Activated naive CD4-positive, alpha-beta T cell treated with anti-CD3 and anti-CD28 coated beads for 36 hours (primary cell): ENCODE measurements at regions not wholly inside any gene's neighbourhood (a gene's known extent, or its start where the extent isn't known, plus 50 kb on each side); places are given as distances from the start of the nearest gene placed in this dataset.

Experiments used
- CTCF ChIA-PET: fragments of 350-600 bp; sonication (Branson Sonifier 250); formaldehyde crosslinking; loops from one replicate; lab custom pipeline; 2021; ENCODE audit warnings: antibody characterized with exemption; lab: Charles Lee
- DNase-seq: peaks from one replicate; pipeline ENCODE4 v3.0.0-alpha.2; 2020
- H3K27ac Mint-ChIP-seq: one replicate; pipeline ENCODE4 v1.8.0; 2021; ENCODE audit warnings: mild to moderate bottlenecking, mixed read lengths
- H3K27me3 Mint-ChIP-seq: one replicate; pipeline ENCODE4 v1.8.0; 2021; ENCODE audit warnings: low read depth, mixed read lengths
- H3K36me3 Mint-ChIP-seq: one replicate; pipeline ENCODE4 v1.8.0; 2021; ENCODE audit warnings: low read depth, mixed read lengths
- H3K4me1 Mint-ChIP-seq: one replicate; pipeline ENCODE4 v1.8.0; 2021; ENCODE audit warnings: low read depth, mixed read lengths
- H3K4me3 Mint-ChIP-seq: one replicate; pipeline ENCODE4 v1.8.0; 2021; ENCODE audit warnings: mild to moderate bottlenecking, moderate library complexity, mixed read lengths
- H3K9me3 Mint-ChIP-seq: one replicate; pipeline ENCODE4 v1.8.0; 2021; ENCODE audit warnings: mixed read lengths
- intact Hi-C: fragments of 100-400 bp; cut with micrococcal nuclease; formaldehyde crosslinking; loops from one replicate; pipeline ENCODE4 v1.15.1; 2023

- H3K4me1 Mint-ChIP-seq = no peaks in the 10 kb centered on the region
- CTCF ChIA-PET = no interaction called here
- intact Hi-C loops = no loop called here
- no peaks in the 10 kb centered on the region for H3K36me3 Mint-ChIP-seq
- DNase-seq = no peak
- peaks cover 2% of the 10 kb centered on the region for H3K9me3 Mint-ChIP-seq
- H3K4me3 Mint-ChIP-seq = no peak overlapping the region
- no peak overlapping the region for H3K27ac Mint-ChIP-seq
- no peaks in the 10 kb centered on the region for H3K27me3 Mint-ChIP-seq
Measured at GRCh38 chr16:9545522-9546437, 454.3 kb downstream of the HAPSTR1 start.

GRCh38 chr16:9546438-9546786 is 455.0 kb downstream of the HAPSTR1 start:
- DNase-seq = no peak
- Mint-ChIP-seq H3K9me3 (peaks cover 4% of the 10 kb centered on the region), H3K4me3 (no peak overlapping the region), H3K27me3 (no peaks in the 10 kb centered on the region), H3K36me3 (no peaks in the 10 kb centered on the region), H3K27ac (no peak overlapping the region), H3K4me1 (no peaks in the 10 kb centered on the region)
- CTCF ChIA-PET = no interaction called here
- intact Hi-C loops = no loop called here

GRCh38 chr16:9549487-9549886 is 458.0 kb downstream of the HAPSTR1 start:
- intact Hi-C loops = no loop called here
- no peak overlapping the region for H3K4me3 Mint-ChIP-seq
- no peaks in the 10 kb centered on the region for H3K4me1 Mint-ChIP-seq
- no peak overlapping the region for H3K27ac Mint-ChIP-seq
- CTCF ChIA-PET = no interaction called here
- DNase-seq = no peak
- H3K9me3 Mint-ChIP-seq = peaks cover 14% of the 10 kb centered on the region
- no peaks in the 10 kb centered on the region for H3K36me3 Mint-ChIP-seq
- H3K27me3 Mint-ChIP-seq = no peaks in the 10 kb centered on the region

GRCh38 chr16:9555051-9555450 is 463.6 kb downstream of the HAPSTR1 start:
- Mint-ChIP-seq H3K27ac (no peak overlapping the region), H3K4me3 (no peak overlapping the region), H3K9me3 (peaks cover 12% of the 10 kb centered on the region), H3K4me1 (no peaks in the 10 kb centered on the region), H3K27me3 (no peaks in the 10 kb centered on the region), H3K36me3 (no peaks in the 10 kb centered on the region)
- DNase-seq = no peak
- intact Hi-C loops = no loop called here
- CTCF ChIA-PET = no interaction called here

- no peak for DNase-seq
- no peak overlapping the region for H3K4me3 Mint-ChIP-seq
- H3K9me3 Mint-ChIP-seq = peaks cover 4% of the 10 kb centered on the region
- CTCF ChIA-PET = no interaction called here
- no peaks in the 10 kb centered on the region for H3K4me1 Mint-ChIP-seq
- intact Hi-C loops = no loop called here
- no peaks in the 10 kb centered on the region for H3K27me3 Mint-ChIP-seq
- no peak overlapping the region for H3K27ac Mint-ChIP-seq
- no peaks in the 10 kb centered on the region for H3K36me3 Mint-ChIP-seq
Measured at GRCh38 chr16:9556949-9557665, 465.7 kb downstream of the HAPSTR1 start.

- Mint-ChIP-seq H3K4me1 (no peaks in the 10 kb centered on the region), H3K4me3 (no peak overlapping the region), H3K36me3 (no peaks in the 10 kb centered on the region), H3K9me3 (peaks cover 4% of the 10 kb centered on the region), H3K27ac (no peak overlapping the region), H3K27me3 (no peaks in the 10 kb centered on the region)
- DNase-seq = no peak
- intact Hi-C loops = no loop called here
- CTCF ChIA-PET = no interaction called here
Measured at GRCh38 chr16:9557713-9558112, 466.3 kb downstream of the HAPSTR1 start.

- Mint-ChIP-seq H3K4me1 (no peaks in the 10 kb centered on the region), H3K27ac (no peak overlapping the region), H3K36me3 (no peaks in the 10 kb centered on the region), H3K9me3 (peaks cover 2% of the 10 kb centered on the region), H3K27me3 (no peaks in the 10 kb centered on the region), H3K4me3 (no peak overlapping the region)
- CTCF ChIA-PET = no interaction called here
- DNase-seq = no peak
- intact Hi-C loops = no loop called here
Measured at GRCh38 chr16:9566099-9566498, 474.7 kb downstream of the HAPSTR1 start.

GRCh38 chr16:9567666-9568065 is 476.2 kb downstream of the HAPSTR1 start:
- intact Hi-C loops = no loop called here
- DNase-seq = peak; percentile 4
- no peaks in the 10 kb centered on the region for H3K27me3 Mint-ChIP-seq
- H3K9me3 Mint-ChIP-seq = peaks cover 2% of the 10 kb centered on the region
- no peak overlapping the region for H3K4me3 Mint-ChIP-seq
- no peak overlapping the region for H3K27ac Mint-ChIP-seq
- no peaks in the 10 kb centered on the region for H3K36me3 Mint-ChIP-seq
- CTCF ChIA-PET = interaction anchor here (0.6 kb wide), 1 partner anchor 684 kb away, joined by 4 read pairs; no protein-coding TSS in a partner anchor
- no peaks in the 10 kb centered on the region for H3K4me1 Mint-ChIP-seq

- Mint-ChIP-seq H3K4me3 (no peak overlapping the region), H3K9me3 (peaks cover 2% of the 10 kb centered on the region), H3K27ac (no peak overlapping the region), H3K27me3 (no peaks in the 10 kb centered on the region), H3K4me1 (no peaks in the 10 kb centered on the region), H3K36me3 (no peaks in the 10 kb centered on the region)
- intact Hi-C loops = no loop called here
- no peak for DNase-seq
- CTCF ChIA-PET = interaction anchor here (0.6 kb wide), 1 partner anchor 683 kb away, joined by 4 read pairs; no protein-coding TSS in a partner anchor
Measured at GRCh38 chr16:9568261-9568660, 476.8 kb downstream of the HAPSTR1 start.

- no peaks in the 10 kb centered on the region for H3K27me3 Mint-ChIP-seq
- no peak overlapping the region for H3K4me3 Mint-ChIP-seq
- DNase-seq = no peak
- intact Hi-C loops = no loop called here
- H3K27ac Mint-ChIP-seq = no peak overlapping the region
- H3K36me3 Mint-ChIP-seq = no peaks in the 10 kb centered on the region
- peaks cover 2% of the 10 kb centered on the region for H3K9me3 Mint-ChIP-seq
- H3K4me1 Mint-ChIP-seq = no peaks in the 10 kb centered on the region
- CTCF ChIA-PET = no interaction called here
Measured at GRCh38 chr16:9570521-9570920, 479.1 kb downstream of the HAPSTR1 start.

GRCh38 chr16:9578459-9578858 is 487.0 kb downstream of the HAPSTR1 start:
- CTCF ChIA-PET = no interaction called here
- H3K27me3 Mint-ChIP-seq = no peaks in the 10 kb centered on the region
- H3K4me3 Mint-ChIP-seq = no peak overlapping the region
- no peak for DNase-seq
- no peaks in the 10 kb centered on the region for H3K4me1 Mint-ChIP-seq
- intact Hi-C loops = no loop called here
- no peak overlapping the region for H3K27ac Mint-ChIP-seq
- no peaks in the 10 kb centered on the region for H3K36me3 Mint-ChIP-seq
- peaks cover 2% of the 10 kb centered on the region for H3K9me3 Mint-ChIP-seq

GRCh38 chr16:9580025-9580424 is 488.6 kb downstream of the HAPSTR1 start:
- H3K36me3 Mint-ChIP-seq = no peaks in the 10 kb centered on the region
- H3K9me3 Mint-ChIP-seq = peaks cover 2% of the 10 kb centered on the region
- H3K27ac Mint-ChIP-seq = no peak overlapping the region
- no peaks in the 10 kb centered on the region for H3K4me1 Mint-ChIP-seq
- H3K27me3 Mint-ChIP-seq = no peaks in the 10 kb centered on the region
- no peak for DNase-seq
- CTCF ChIA-PET = no interaction called here
- H3K4me3 Mint-ChIP-seq = no peak overlapping the region
- intact Hi-C loops = no loop called here

- CTCF ChIA-PET = interaction anchor here (0.6 kb wide), 1 partner anchor 109 kb away, joined by 3 read pairs; no protein-coding TSS in a partner anchor
- no peaks in the 10 kb centered on the region for H3K36me3 Mint-ChIP-seq
- H3K4me3 Mint-ChIP-seq = no peak overlapping the region
- H3K27me3 Mint-ChIP-seq = no peaks in the 10 kb centered on the region
- no peaks in the 10 kb centered on the region for H3K9me3 Mint-ChIP-seq
- no peak overlapping the region for H3K27ac Mint-ChIP-seq
- intact Hi-C loops = no loop called here
- no peak for DNase-seq
- no peaks in the 10 kb centered on the region for H3K4me1 Mint-ChIP-seq
Measured at GRCh38 chr16:9593440-9593839, 502.0 kb downstream of the HAPSTR1 start.
